IMR-90 (cell line): ENCODE measurements at regions not wholly inside any gene's neighbourhood (a gene's known extent, or its start where the extent isn't known, plus 50 kb on each side); places are given as distances from the start of the nearest gene placed in this dataset.

Experiments
- CEBPB ChIP-seq: IDR thresholded peaks from 2 replicates; pipeline ENCODE4 v1.6.1; 2012; ENCODE audit warnings: low read depth, low read length, improper control_type of control experiment
- CHD1 ChIP-seq: IDR thresholded peaks from 2 replicates; pipeline ENCODE4 v1.6.1; 2012; ENCODE audit warnings: low read depth, low read length, improper control_type of control experiment
- MAFK ChIP-seq: IDR thresholded peaks from 2 replicates; pipeline ENCODE4 v1.6.1; 2012; ENCODE audit warnings: low read depth, low read length, improper control_type of control experiment
- MAZ ChIP-seq: IDR thresholded peaks from 2 replicates; pipeline ENCODE4 v1.6.1; 2012; ENCODE audit warnings: low read depth, mild to moderate bottlenecking, low read length, improper control_type of control experiment, moderate library complexity, borderline replicate concordance
- MXI1 ChIP-seq: IDR thresholded peaks from 2 replicates; pipeline ENCODE4 v1.6.1; 2012; ENCODE audit warnings: low read depth, mild to moderate bottlenecking, low read length, moderate library complexity, borderline replicate concordance
- NFE2L2 ChIP-seq: fragments of 150-350 bp; IDR thresholded peaks from 2 replicates; pipeline ENCODE4 v1.6.1; 2016; ENCODE audit warnings: low read depth, mild to moderate bottlenecking, low read length
- POLR2A ChIP-seq: IDR thresholded peaks from 2 replicates; pipeline ENCODE4 v1.6.1; 2012; ENCODE audit warnings: mild to moderate bottlenecking, low read depth, low read length
- RAD21 ChIP-seq: IDR thresholded peaks from 2 replicates; pipeline ENCODE4 v1.6.1; 2012; ENCODE audit warnings: low read length, improper control_type of control experiment
- TF ChIP-seq, protein P1 (sequence below): conservative IDR thresholded peaks from 2 replicates; pipeline ENCODE4 v1.5.1; 2012; ENCODE audit warnings: mild to moderate bottlenecking, low read depth, low read length, improper control_type of control experiment
- TF ChIP-seq, protein P2 (sequence below): fragments of 150-350 bp; IDR thresholded peaks from 2 replicates; pipeline ENCODE4 v1.6.1; 2017; ENCODE audit warnings: mild to moderate bottlenecking, antibody characterized with exemption, low read length, low read depth

DNA sequence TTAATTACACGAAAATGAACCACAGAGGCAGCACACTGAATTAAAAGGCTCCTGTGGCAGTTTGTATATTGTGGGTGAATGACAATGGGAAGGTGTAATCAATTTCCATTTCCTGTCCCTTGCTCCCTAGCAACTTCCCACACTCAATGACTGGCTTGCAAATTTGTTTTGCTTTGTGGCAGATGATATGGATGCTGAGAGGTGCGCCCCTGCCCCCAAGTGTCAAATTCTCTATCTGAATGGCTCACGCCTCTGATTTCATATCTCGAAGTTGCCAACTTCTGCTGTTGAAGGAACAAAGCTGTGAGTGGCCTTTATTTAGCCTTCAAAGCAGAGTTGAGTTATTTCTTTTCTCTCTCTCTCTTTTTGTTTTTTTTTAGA lies 86.0 kb downstream of the FOXD2 start:
- TF ChIP-seq, protein P1, sequence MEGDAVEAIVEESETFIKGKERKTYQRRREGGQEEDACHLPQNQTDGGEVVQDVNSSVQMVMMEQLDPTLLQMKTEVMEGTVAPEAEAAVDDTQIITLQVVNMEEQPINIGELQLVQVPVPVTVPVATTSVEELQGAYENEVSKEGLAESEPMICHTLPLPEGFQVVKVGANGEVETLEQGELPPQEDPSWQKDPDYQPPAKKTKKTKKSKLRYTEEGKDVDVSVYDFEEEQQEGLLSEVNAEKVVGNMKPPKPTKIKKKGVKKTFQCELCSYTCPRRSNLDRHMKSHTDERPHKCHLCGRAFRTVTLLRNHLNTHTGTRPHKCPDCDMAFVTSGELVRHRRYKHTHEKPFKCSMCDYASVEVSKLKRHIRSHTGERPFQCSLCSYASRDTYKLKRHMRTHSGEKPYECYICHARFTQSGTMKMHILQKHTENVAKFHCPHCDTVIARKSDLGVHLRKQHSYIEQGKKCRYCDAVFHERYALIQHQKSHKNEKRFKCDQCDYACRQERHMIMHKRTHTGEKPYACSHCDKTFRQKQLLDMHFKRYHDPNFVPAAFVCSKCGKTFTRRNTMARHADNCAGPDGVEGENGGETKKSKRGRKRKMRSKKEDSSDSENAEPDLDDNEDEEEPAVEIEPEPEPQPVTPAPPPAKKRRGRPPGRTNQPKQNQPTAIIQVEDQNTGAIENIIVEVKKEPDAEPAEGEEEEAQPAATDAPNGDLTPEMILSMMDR, result no peak
- TF ChIP-seq RAD21 (no peak), CEBPB (no peak), POLR2A (no peak), NFE2L2 (no peak), CHD1 (no peak), MAZ (no peak), MXI1 (no peak), MAFK (no peak)
- TF ChIP-seq, protein P2, sequence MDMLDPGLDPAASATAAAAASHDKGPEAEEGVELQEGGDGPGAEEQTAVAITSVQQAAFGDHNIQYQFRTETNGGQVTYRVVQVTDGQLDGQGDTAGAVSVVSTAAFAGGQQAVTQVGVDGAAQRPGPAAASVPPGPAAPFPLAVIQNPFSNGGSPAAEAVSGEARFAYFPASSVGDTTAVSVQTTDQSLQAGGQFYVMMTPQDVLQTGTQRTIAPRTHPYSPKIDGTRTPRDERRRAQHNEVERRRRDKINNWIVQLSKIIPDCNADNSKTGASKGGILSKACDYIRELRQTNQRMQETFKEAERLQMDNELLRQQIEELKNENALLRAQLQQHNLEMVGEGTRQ, result no peak
